HG02678 (cell line): ENCODE measurements at regions not wholly inside any gene's neighbourhood (a gene's known extent, or its start where the extent isn't known, plus 50 kb on each side); places are given as distances from the start of the nearest gene placed in this dataset.

ENCODE experiments used
- ATAC-seq: cut with Tn5 transposase; IDR thresholded peaks from one replicate; pipeline ENCODE4 v1.9.1; 2021; ENCODE audit warnings: mild to moderate bottlenecking, moderate library complexity; ENCODE audit not compliant: unreplicated experiment

GRCh38 chr4:136862653-136863052 is 669.6 kb downstream of the PCDH18 start:
- ATAC-seq: no peak

GRCh38 chr4:136861091-136861490 is 671.2 kb downstream of the PCDH18 start:
- no peak for ATAC-seq

GRCh38 chr4:136858903-136859302 is 673.4 kb downstream of the PCDH18 start:
- no peak for ATAC-seq

GRCh38 chr4:136855886-136856285 is 676.4 kb downstream of the PCDH18 start:
- ATAC-seq: no peak

- no peak for ATAC-seq
These were observed 681.8 kb downstream of the PCDH18 start for GRCh38 chr4:136850446-136850845.

GRCh38 chr4:136847881-136848621 is 684.2 kb downstream of the PCDH18 start:
- no peak for ATAC-seq

GRCh38 chr4:136841526-136841925 is 690.8 kb downstream of the PCDH18 start:
- no peak for ATAC-seq

GRCh38 chr4:136838607-136839006 is 693.7 kb downstream of the PCDH18 start:
- no peak for ATAC-seq

- no peak for ATAC-seq
These were observed 700.7 kb downstream of the PCDH18 start for GRCh38 chr4:136831553-136831952.

- ATAC-seq: no peak
These were observed 703.0 kb downstream of the PCDH18 start for GRCh38 chr4:136829280-136829679.

- no peak for ATAC-seq
These were observed 709.3 kb downstream of the PCDH18 start for GRCh38 chr4:136823020-136823419.

- ATAC-seq: no peak
These were observed 713.4 kb downstream of the PCDH18 start for GRCh38 chr4:136818811-136819330.

- no peak for ATAC-seq
These were observed 720.0 kb downstream of the PCDH18 start for GRCh38 chr4:136812100-136812880.

GRCh38 chr4:136811496-136812077 is 720.7 kb downstream of the PCDH18 start:
- ATAC-seq: no peak

GRCh38 chr4:136810626-136811025 is 721.7 kb downstream of the PCDH18 start:
- no peak for ATAC-seq

GRCh38 chr4:136806844-136807243 is 725.5 kb downstream of the PCDH18 start:
- no peak for ATAC-seq

GRCh38 chr4:136805617-136806016 is 726.7 kb downstream of the PCDH18 start:
- ATAC-seq: no peak

- ATAC-seq: no peak
These were observed 728.9 kb downstream of the PCDH18 start for GRCh38 chr4:136803433-136803832.

- ATAC-seq: no peak
These were observed 732.0 kb downstream of the PCDH18 start for GRCh38 chr4:136800248-136800647.

- ATAC-seq: no peak
These were observed 735.3 kb downstream of the PCDH18 start for GRCh38 chr4:136796953-136797352.

GRCh38 chr4:136793848-136794247 is 738.4 kb downstream of the PCDH18 start:
- ATAC-seq: no peak

GRCh38 chr4:136784326-136784725 is 748.0 kb downstream of the PCDH18 start:
- ATAC-seq: no peak
